ENCODE measurements at regions not wholly inside any gene's neighbourhood (a gene's known extent, or its start where the extent isn't known, plus 50 kb on each side); places are given as distances from the start of the nearest gene placed in this dataset.

DNA sequence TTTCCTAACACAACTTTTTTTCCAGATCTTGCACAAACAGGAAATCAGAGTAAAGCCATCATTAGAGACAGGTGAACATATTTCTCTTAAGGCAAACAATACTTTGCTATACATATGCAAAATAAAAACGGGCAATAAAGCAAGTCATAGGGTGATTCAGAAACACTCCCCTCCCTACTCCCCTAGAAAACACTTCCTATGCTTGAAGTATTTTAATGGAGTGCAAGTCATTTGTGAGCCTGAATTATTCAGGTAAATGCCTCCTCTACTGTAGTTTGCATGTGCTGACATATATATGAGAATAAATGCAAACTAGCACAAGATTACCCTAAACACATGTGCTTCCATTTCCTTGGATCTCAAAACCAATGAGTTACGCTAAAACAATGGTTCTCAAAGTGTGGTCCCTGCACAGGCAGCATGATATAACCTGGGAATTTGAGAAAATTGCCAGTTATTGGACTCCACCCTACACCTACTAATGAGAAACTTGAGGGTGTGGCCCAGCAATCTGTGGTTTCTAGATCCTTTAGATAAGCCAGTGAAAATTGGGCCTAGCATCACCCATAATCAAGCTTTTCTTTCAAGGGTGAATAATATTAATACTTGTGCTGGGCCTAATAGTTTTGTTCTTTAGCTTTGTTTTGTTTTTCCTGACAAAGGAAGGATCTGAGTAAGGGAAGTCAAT, 159.7 kb upstream of the BMP4 start:
- Histone ChIP-seq H3K27me3 (ENCODE audit: insufficient read depth, low read depth) (no peaks in the 10 kb centered on the region), H3K9me3 (ENCODE audit: insufficient read depth, low read depth) (no peaks in the 10 kb centered on the region; the same call in 1 of the 2 replicates), H3K4me3 (no peak overlapping the region), H2AFZ (no peak overlapping the region), H3K36me3 (ENCODE audit: low read depth) (no peaks in the 10 kb centered on the region), H3K79me2 (ENCODE audit: low read depth) (no peaks in the 10 kb centered on the region), H3K9me2 (ENCODE audit: insufficient read depth) (no peaks in the 10 kb centered on the region), H3K4me2 (no peak overlapping the region), H3K27ac (no peak overlapping the region), H3K4me1 (replicated peaks; ENCODE audit: insufficient read depth) (peaks cover 20% of the 10 kb centered on the region; the same call in 1 of the 2 replicates), H3F3A (ENCODE audit: insufficient read depth, low read depth) (peaks cover 8% of the 10 kb centered on the region; the same call in 1 of the 2 replicates), H4K20me1 (ENCODE audit: insufficient read depth) (no peaks in the 10 kb centered on the region)
- no peak for TF ChIP-seq EZH2 (IDR thresholded peaks at IDR 0.05; ENCODE audit: low read depth)
- TF ChIP-seq, protein P1, sequence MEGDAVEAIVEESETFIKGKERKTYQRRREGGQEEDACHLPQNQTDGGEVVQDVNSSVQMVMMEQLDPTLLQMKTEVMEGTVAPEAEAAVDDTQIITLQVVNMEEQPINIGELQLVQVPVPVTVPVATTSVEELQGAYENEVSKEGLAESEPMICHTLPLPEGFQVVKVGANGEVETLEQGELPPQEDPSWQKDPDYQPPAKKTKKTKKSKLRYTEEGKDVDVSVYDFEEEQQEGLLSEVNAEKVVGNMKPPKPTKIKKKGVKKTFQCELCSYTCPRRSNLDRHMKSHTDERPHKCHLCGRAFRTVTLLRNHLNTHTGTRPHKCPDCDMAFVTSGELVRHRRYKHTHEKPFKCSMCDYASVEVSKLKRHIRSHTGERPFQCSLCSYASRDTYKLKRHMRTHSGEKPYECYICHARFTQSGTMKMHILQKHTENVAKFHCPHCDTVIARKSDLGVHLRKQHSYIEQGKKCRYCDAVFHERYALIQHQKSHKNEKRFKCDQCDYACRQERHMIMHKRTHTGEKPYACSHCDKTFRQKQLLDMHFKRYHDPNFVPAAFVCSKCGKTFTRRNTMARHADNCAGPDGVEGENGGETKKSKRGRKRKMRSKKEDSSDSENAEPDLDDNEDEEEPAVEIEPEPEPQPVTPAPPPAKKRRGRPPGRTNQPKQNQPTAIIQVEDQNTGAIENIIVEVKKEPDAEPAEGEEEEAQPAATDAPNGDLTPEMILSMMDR (conservative IDR thresholded peaks at IDR 0.05) = no peak
- ChIA-PET CTCF (no interaction called here), POLR2A (ENCODE audit: unreplicated experiment) (interaction anchor here (0.6 to 0.8 kb wide), 3 partner anchors 10 to 1562 kb away, joined by 4 to 15 read pairs (median 7); no protein-coding TSS in a partner anchor)
- no peak for DNase-seq
- BruUV-seq (replicated peaks) = no TSS peak
- intact Hi-C loops (cut with micrococcal nuclease; ENCODE audit: unreplicated experiment) = no loop called here

DNA sequence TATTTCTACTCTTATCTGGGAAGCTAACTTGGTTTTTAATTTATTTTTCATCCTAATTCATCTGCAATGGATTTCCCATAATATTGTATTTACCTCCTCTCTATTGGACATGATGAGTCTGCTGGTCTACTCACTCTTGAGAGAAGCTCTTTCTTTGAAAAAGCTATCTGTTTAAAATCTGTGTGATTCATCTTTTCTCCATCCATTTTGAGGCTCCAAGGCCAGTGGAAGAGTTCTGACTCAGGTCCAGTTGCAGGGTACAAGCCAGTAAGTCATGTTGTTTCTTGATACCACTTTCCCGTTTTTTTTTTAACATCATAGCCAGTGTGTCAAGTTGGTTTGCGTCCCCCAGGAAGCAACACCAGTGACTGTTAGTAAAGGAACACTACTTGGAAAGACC, 160.3 kb upstream of the BMP4 start:
- Histone ChIP-seq H3F3A (ENCODE audit: insufficient read depth, low read depth) (peaks cover 8% of the 10 kb centered on the region; the same call in 1 of the 2 replicates), H3K27ac (no peak overlapping the region), H3K79me2 (ENCODE audit: low read depth) (no peaks in the 10 kb centered on the region), H3K4me3 (no peak overlapping the region), H3K4me2 (no peak overlapping the region), H3K36me3 (ENCODE audit: low read depth) (no peaks in the 10 kb centered on the region), H2AFZ (no peak overlapping the region), H3K27me3 (ENCODE audit: insufficient read depth, low read depth) (no peaks in the 10 kb centered on the region), H3K9me2 (ENCODE audit: insufficient read depth) (no peaks in the 10 kb centered on the region), H3K9me3 (ENCODE audit: insufficient read depth, low read depth) (no peaks in the 10 kb centered on the region; the same call in 1 of the 2 replicates), H4K20me1 (ENCODE audit: insufficient read depth) (no peaks in the 10 kb centered on the region), H3K4me1 (replicated peaks; ENCODE audit: insufficient read depth) (peaks cover 20% of the 10 kb centered on the region; the same call in 1 of the 2 replicates)
- BruUV-seq (replicated peaks) = no TSS peak
- CTCF ChIA-PET = no interaction called here
- intact Hi-C loops (cut with micrococcal nuclease; ENCODE audit: unreplicated experiment) = no loop called here
- POLR2A ChIA-PET (ENCODE audit: unreplicated experiment) = interaction anchor here (0.6 to 0.8 kb wide), 2 partner anchors 57 to 1563 kb away, joined by 7 to 15 read pairs; no protein-coding TSS in a partner anchor
- no peak for TF ChIP-seq EZH2 (IDR thresholded peaks at IDR 0.05; ENCODE audit: low read depth)
- TF ChIP-seq, protein P1 (conservative IDR thresholded peaks at IDR 0.05) = no peak
- no peak for DNase-seq

DNA sequence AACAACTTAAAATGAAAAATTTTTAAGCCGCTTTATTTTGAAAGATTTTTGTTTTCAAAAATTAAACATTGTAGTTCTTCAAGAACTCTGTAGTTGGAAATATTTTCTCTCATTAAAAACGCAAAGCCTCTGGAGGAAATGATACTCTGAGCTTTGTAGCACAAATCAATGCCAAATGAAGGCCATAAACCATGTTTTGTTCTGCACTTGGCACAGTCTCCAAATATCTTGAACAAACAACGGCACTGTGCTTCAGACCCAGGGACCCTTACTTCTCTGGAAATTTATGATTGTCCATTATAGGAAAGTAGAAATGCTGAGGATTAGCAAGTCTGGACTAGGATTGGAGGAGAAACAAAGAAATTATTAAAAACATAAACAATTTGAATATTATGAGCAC, 160.8 kb upstream of the BMP4 start:
- DNase-seq = no peak
- Histone ChIP-seq H4K20me1 (ENCODE audit: insufficient read depth) (no peaks in the 10 kb centered on the region), H3K4me1 (replicated peaks; ENCODE audit: insufficient read depth) (peaks cover 20% of the 10 kb centered on the region; the same call in 1 of the 2 replicates), H3K9me2 (ENCODE audit: insufficient read depth) (no peaks in the 10 kb centered on the region), H2AFZ (no peak overlapping the region), H3K4me2 (no peak overlapping the region), H3K4me3 (no peak overlapping the region), H3F3A (ENCODE audit: insufficient read depth, low read depth) (peaks cover 8% of the 10 kb centered on the region; the same call in 1 of the 2 replicates), H3K79me2 (ENCODE audit: low read depth) (no peaks in the 10 kb centered on the region), H3K27me3 (ENCODE audit: insufficient read depth, low read depth) (no peaks in the 10 kb centered on the region), H3K9me3 (ENCODE audit: insufficient read depth, low read depth) (no peaks in the 10 kb centered on the region; the same call in 1 of the 2 replicates), H3K36me3 (ENCODE audit: low read depth) (no peaks in the 10 kb centered on the region), H3K27ac (no peak overlapping the region)
- TF ChIP-seq, protein P1 (conservative IDR thresholded peaks at IDR 0.05) = no peak
- TF ChIP-seq EZH2 (IDR thresholded peaks at IDR 0.05; ENCODE audit: low read depth) = no peak
- BruUV-seq (replicated peaks) = no TSS peak
- ChIA-PET CTCF (no interaction called here), POLR2A (ENCODE audit: unreplicated experiment) (no interaction called here)
- intact Hi-C loops (cut with micrococcal nuclease; ENCODE audit: unreplicated experiment) = no loop called here
